G401 (cell line): ENCODE measurements at regions not wholly inside any gene's neighbourhood (a gene's known extent, or its start where the extent isn't known, plus 50 kb on each side); places are given as distances from the start of the nearest gene placed in this dataset.
A peak's percentile ranks its signal among the peaks of the same experiment; 100 is the strongest.
"Not testable (repeated sequence)": the region's sequence is repeated elsewhere in the genome, so short reads cannot be mapped to it uniquely, and the experiment has no call there.

Experiments
- DNase-seq: peaks from one replicate; pipeline ENCODE4 v3.0.0-alpha.2; 2015; ENCODE audit warnings: low spot score
- in situ Hi-C: cut with HindIII; loops from 2 replicates; pipeline ENCODE4 v1.10.0; 2016; ENCODE audit warnings: low sequenced_read_pairs, mixed read lengths

GRCh38 chr5:3330442-3330841, 265.2 kb upstream of the IRX1 start:
- in situ Hi-C loops = no loop called here
- no peak for DNase-seq

GRCh38 chr5:3329427-3329826, 266.2 kb upstream of the IRX1 start:
- no peak for DNase-seq
- in situ Hi-C loops = no loop called here

- no peak for DNase-seq
- in situ Hi-C loops = no loop called here
Observed at GRCh38 chr5:3326841-3327232, 268.8 kb upstream of the IRX1 start.

- peak; percentile 22 for DNase-seq
- in situ Hi-C loops = no loop called here
Observed at GRCh38 chr5:3325972-3326840, 269.4 kb upstream of the IRX1 start.

GRCh38 chr5:3325201-3325971, 270.2 kb upstream of the IRX1 start:
- DNase-seq = no peak
- in situ Hi-C loops = no loop called here

- no peak for DNase-seq
- in situ Hi-C loops = no loop called here
Observed at GRCh38 chr5:3324421-3325101, 271.1 kb upstream of the IRX1 start.

- DNase-seq, in situ Hi-C loops: not testable (repeated sequence)
Observed at GRCh38 chr5:3323966-3324365, 271.7 kb upstream of the IRX1 start.

- DNase-seq = no peak
- in situ Hi-C loops = no loop called here
Observed at GRCh38 chr5:3323144-3323543, 272.5 kb upstream of the IRX1 start.

- in situ Hi-C loops = no loop called here
- no peak for DNase-seq
Observed at GRCh38 chr5:3322642-3323041, 273.0 kb upstream of the IRX1 start.

- in situ Hi-C loops = no loop called here
- no peak for DNase-seq
Observed at GRCh38 chr5:3321923-3322322, 273.7 kb upstream of the IRX1 start.

GRCh38 chr5:3321119-3321760, 274.4 kb upstream of the IRX1 start:
- in situ Hi-C loops = no loop called here
- DNase-seq = no peak

- DNase-seq = no peak
Observed at GRCh38 chr5:3320317-3320875, 275.2 kb upstream of the IRX1 start.

GRCh38 chr5:3317051-3317795, 278.4 kb upstream of the IRX1 start:
- in situ Hi-C loops = no loop called here
- no peak for DNase-seq

More at GRCh38 chr5:3320317-3320875, 275.2 kb upstream of the IRX1 start:
- in situ Hi-C loops = no loop called here

- no peak for DNase-seq
- in situ Hi-C loops = no loop called here
Observed at GRCh38 chr5:3313569-3313968, 282.1 kb upstream of the IRX1 start.

- in situ Hi-C loops = no loop called here
Observed at GRCh38 chr5:3312299-3312698, 283.3 kb upstream of the IRX1 start.

GRCh38 chr5:3311433-3311832, 284.2 kb upstream of the IRX1 start:
- in situ Hi-C loops = no loop called here
- no peak for DNase-seq

More at GRCh38 chr5:3312299-3312698, 283.3 kb upstream of the IRX1 start:
- no peak for DNase-seq

- no peak for DNase-seq
- in situ Hi-C loops = no loop called here
Observed at GRCh38 chr5:3310541-3311261, 284.9 kb upstream of the IRX1 start.

GRCh38 chr5:3309538-3309937, 286.1 kb upstream of the IRX1 start:
- DNase-seq = no peak
- in situ Hi-C loops = no loop called here
